ENCODE measurements at regions not wholly inside any gene's neighbourhood (a gene's known extent, or its start where the extent isn't known, plus 50 kb on each side); places are given as distances from the start of the nearest gene placed in this dataset.

DNA sequence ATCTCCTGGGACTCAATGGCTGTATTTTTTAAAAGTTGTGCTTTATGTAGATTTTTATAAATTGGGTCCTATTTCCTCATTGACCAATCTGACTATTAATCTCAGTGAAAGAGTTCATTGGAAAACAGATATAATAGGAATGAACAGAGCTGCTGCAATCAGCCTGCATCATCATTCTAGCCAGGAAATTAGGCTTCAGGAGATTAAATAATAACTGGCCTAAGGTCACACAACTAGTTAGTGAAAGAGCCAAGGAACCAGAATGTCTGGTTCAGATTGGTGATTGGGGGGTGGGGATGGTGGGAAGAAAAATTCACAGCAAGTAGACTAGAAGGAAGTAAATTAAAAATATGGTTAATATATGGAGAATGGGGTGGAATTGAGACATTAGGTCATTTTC, 180.9 kb upstream of the ROPN1 start:
- H3K27me3 ChIP-seq (ENCODE audit: insufficient read depth, low read depth), result no peaks in the 10 kb centered on the region
- no peak overlapping the region for H3K4me3 ChIP-seq
- no peak overlapping the region for H3K4me2 ChIP-seq
- H3K4me1 ChIP-seq (replicated peaks; ENCODE audit: insufficient read depth), result no peaks in the 10 kb centered on the region
- CTCF ChIA-PET, result no interaction called here
- H4K20me1 ChIP-seq (ENCODE audit: insufficient read depth), result no peaks in the 10 kb centered on the region
- TF ChIP-seq CTCF (conservative IDR thresholded peaks at IDR 0.05) (no peak), EZH2 (IDR thresholded peaks at IDR 0.05; ENCODE audit: low read depth) (no peak)
- no peaks in the 10 kb centered on the region for H3K9me3 ChIP-seq (ENCODE audit: insufficient read depth, low read depth)
- H3F3A ChIP-seq (ENCODE audit: insufficient read depth, low read depth), result no peaks in the 10 kb centered on the region
- POLR2A ChIA-PET (ENCODE audit: unreplicated experiment), result no interaction called here
- H3K9me2 ChIP-seq (ENCODE audit: insufficient read depth), result no peaks in the 10 kb centered on the region
- intact Hi-C loops (cut with micrococcal nuclease; ENCODE audit: unreplicated experiment), result no loop called here
- no TSS peak for BruUV-seq (replicated peaks)
- H3K27ac ChIP-seq, result no peak overlapping the region
- no peak overlapping the region for H2AFZ ChIP-seq
- no peaks in the 10 kb centered on the region for H3K79me2 ChIP-seq (ENCODE audit: low read depth)
- H3K36me3 ChIP-seq (ENCODE audit: low read depth), result no peaks in the 10 kb centered on the region
- DNase-seq, result no peak

GRCh38 chr3:124174476-124174875, 182.6 kb upstream of the ROPN1 start:
- TF ChIP-seq EZH2 (IDR thresholded peaks at IDR 0.05; ENCODE audit: low read depth) (no peak), CTCF (conservative IDR thresholded peaks at IDR 0.05) (no peak)
- ChIA-PET CTCF (no interaction called here), POLR2A (ENCODE audit: unreplicated experiment) (interaction anchor here (0.6 kb wide), 1 partner anchor 110 kb away, joined by 4 read pairs; no protein-coding TSS in a partner anchor)
- Histone ChIP-seq H3K79me2 (ENCODE audit: low read depth) (no peaks in the 10 kb centered on the region), H3K9me2 (ENCODE audit: insufficient read depth) (no peaks in the 10 kb centered on the region), H3K4me1 (replicated peaks; ENCODE audit: insufficient read depth) (no peaks in the 10 kb centered on the region), H3K4me3 (no peak overlapping the region), H3K27me3 (ENCODE audit: insufficient read depth, low read depth) (no peaks in the 10 kb centered on the region), H3K36me3 (ENCODE audit: low read depth) (no peaks in the 10 kb centered on the region), H3K4me2 (no peak overlapping the region), H3K9me3 (ENCODE audit: insufficient read depth, low read depth) (no peaks in the 10 kb centered on the region), H2AFZ (no peak overlapping the region), H3K27ac (no peak overlapping the region), H3F3A (ENCODE audit: insufficient read depth, low read depth) (no peaks in the 10 kb centered on the region), H4K20me1 (ENCODE audit: insufficient read depth) (no peaks in the 10 kb centered on the region)
- intact Hi-C loops (cut with micrococcal nuclease; ENCODE audit: unreplicated experiment), result no loop called here
- BruUV-seq (replicated peaks), result no TSS peak
- DNase-seq, result no peak

DNA sequence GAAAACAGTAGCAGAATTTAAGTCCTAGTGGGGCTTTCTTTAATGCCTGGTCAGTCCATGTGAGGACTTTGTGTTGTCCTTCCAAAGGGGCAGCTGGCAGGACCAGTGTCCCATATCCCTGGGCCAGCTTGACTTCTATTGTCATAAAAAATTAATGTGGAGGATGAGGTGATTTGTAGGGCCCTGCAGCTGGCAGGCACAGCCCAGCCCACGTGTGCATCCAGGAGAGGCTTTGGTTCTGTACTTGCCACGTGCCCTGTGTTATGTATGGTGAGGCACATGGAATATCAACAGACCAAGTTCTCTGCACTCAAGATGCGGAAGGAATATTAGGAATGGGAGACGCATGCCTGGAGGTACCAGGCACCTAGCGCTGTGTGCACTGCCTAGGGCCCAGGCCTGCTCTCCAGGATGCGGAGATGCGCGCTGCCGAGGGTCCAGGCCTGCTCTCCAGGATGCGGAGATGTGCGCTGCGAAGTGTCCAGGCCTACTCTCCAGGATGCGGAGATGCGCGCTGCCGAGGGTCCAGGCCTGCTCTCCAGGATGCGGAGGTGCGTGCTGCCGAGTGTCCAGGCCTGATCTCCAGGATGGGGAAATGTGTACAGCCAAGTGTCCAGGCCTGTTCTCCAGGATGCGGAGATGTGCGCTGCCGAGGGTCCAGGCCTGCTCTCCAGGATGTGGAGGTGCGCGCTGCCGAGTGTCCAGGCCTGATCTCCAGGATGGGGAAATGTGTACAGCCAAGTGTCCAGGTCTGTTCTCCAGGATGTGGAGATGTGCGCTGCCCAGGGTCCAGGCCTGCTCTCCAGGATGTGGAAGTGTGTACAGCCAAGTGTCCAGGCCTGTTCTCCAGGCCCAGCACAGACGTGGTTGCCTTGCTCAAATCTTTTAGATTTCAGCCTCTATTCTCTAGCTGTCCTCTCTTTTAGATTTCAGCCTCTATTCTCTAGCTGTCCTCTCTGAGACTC, 183.3 kb upstream of the ROPN1 start:
- Histone ChIP-seq H3K9me3 (ENCODE audit: insufficient read depth, low read depth) (no peaks in the 10 kb centered on the region), H3K27ac (no peak overlapping the region), H2AFZ (no peak overlapping the region), H3K4me3 (no peak overlapping the region), H3K79me2 (ENCODE audit: low read depth) (no peaks in the 10 kb centered on the region), H3F3A (ENCODE audit: insufficient read depth, low read depth) (no peaks in the 10 kb centered on the region), H3K9me2 (ENCODE audit: insufficient read depth) (no peaks in the 10 kb centered on the region), H3K4me2 (no peak overlapping the region), H3K36me3 (ENCODE audit: low read depth) (no peaks in the 10 kb centered on the region), H3K4me1 (replicated peaks; ENCODE audit: insufficient read depth) (no peaks in the 10 kb centered on the region), H3K27me3 (ENCODE audit: insufficient read depth, low read depth) (0 out of 2 replicates have a peak, but pooled peaks cover 4% of the 10 kb centered on the region), H4K20me1 (ENCODE audit: insufficient read depth) (no peaks in the 10 kb centered on the region)
- intact Hi-C loops (cut with micrococcal nuclease; ENCODE audit: unreplicated experiment), result no loop called here
- POLR2A ChIA-PET (ENCODE audit: unreplicated experiment), result interaction anchor here (0.6 kb wide), 1 partner anchor 111 kb away, joined by 4 read pairs; no protein-coding TSS in a partner anchor
- no peak for DNase-seq
- no TSS peak for BruUV-seq (replicated peaks)
- TF ChIP-seq EZH2 (IDR thresholded peaks at IDR 0.05; ENCODE audit: low read depth) (no peak), CTCF (conservative IDR thresholded peaks at IDR 0.05) (no peak)
- CTCF ChIA-PET, result no interaction called here
